ENCODE measurements at regions not wholly inside any gene's neighbourhood (a gene's known extent, or its start where the extent isn't known, plus 50 kb on each side); places are given as distances from the start of the nearest gene placed in this dataset.

GRCh38 chr10:36351159-36351558 lies 709.1 kb upstream of the FZD8 start:
- H3K4me2 ChIP-seq (ENCODE audit: low read depth, low read length) = no peak overlapping the region
- H3K23ac ChIP-seq (ENCODE audit: low read depth, low read length) = no peak overlapping the region
- no peak overlapping the region for H3K56ac ChIP-seq (ENCODE audit: extremely low read depth, insufficient read depth, low read length)
- ChIA-PET POLR2A (ENCODE audit: unreplicated experiment) (no interaction called here), CTCF (no interaction called here)
- H3K9me1 ChIP-seq (ENCODE audit: insufficient read depth, low read length) = no peaks in the 10 kb centered on the region
- H2BK20ac ChIP-seq (ENCODE audit: low read depth, low read length) = no peak overlapping the region
- no peak overlapping the region for H3K4me3 ChIP-seq (ENCODE audit: insufficient read depth, low read depth, low read length)
- H3K27me3 ChIP-seq (ENCODE audit: control insufficient read depth, insufficient read depth, low read length) = no peaks in the 10 kb centered on the region
- no peak for TF ChIP-seq MXI1 (IDR thresholded peaks at IDR 0.05; ENCODE audit: borderline replicate concordance, low read depth, low read length)
- TF ChIP-seq, protein P1, sequence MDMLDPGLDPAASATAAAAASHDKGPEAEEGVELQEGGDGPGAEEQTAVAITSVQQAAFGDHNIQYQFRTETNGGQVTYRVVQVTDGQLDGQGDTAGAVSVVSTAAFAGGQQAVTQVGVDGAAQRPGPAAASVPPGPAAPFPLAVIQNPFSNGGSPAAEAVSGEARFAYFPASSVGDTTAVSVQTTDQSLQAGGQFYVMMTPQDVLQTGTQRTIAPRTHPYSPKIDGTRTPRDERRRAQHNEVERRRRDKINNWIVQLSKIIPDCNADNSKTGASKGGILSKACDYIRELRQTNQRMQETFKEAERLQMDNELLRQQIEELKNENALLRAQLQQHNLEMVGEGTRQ (IDR thresholded peaks at IDR 0.05; ENCODE audit: low read depth, low read length) = no peak
- TF ChIP-seq CHD1 (IDR thresholded peaks at IDR 0.05; ENCODE audit: low read depth, low read length) = no peak
- no peak for TF ChIP-seq BHLHE40 (IDR thresholded peaks at IDR 0.05; ENCODE audit: low read depth, low read length)
- ATAC-seq (ENCODE audit: low read depth) (no peak), DNase-seq (no peak)
- H2BK120ac ChIP-seq (ENCODE audit: low read depth, low read length) = no peak overlapping the region
- H3K4ac ChIP-seq (ENCODE audit: low read depth, low read length) = no peak overlapping the region; the same call in 1 of the 2 replicates
- WGBS, 2 experiments (ENCODE audit: extremely low coverage in 2 of 2, insufficient read length in 1 of 2) = no CpG with 5 or more reads among the region's 2 CpGs
- dilution Hi-C loops (cut with HindIII; ENCODE audit: low sequenced_read_pairs, unreplicated experiment) = no loop called here
- H3K18ac ChIP-seq (ENCODE audit: low read depth, low read length) = no peak overlapping the region
- H3K27ac ChIP-seq (ENCODE audit: insufficient read depth, low read length) = no peak overlapping the region
- H3K9ac ChIP-seq (ENCODE audit: low read depth, low read length) = no peak overlapping the region
- H2AK5ac ChIP-seq (ENCODE audit: low read depth, low read length) = no peak overlapping the region
- no peak overlapping the region for H4K91ac ChIP-seq (ENCODE audit: insufficient read depth, low read depth, low read length)
- no peaks in the 10 kb centered on the region for H3K36me3 ChIP-seq (ENCODE audit: control insufficient read depth, insufficient read depth, low read length)
- intact Hi-C loops (cut with micrococcal nuclease) = no loop called here
- no TSS peak for BruUV-seq (replicated peaks)
- no peaks in the 10 kb centered on the region for H3K79me1 ChIP-seq (ENCODE audit: low read depth in 1 of 2, low read length in 2 of 2)
- H2BK5ac ChIP-seq (ENCODE audit: low read depth, low read length, poor library complexity, severe bottlenecking) = no peak overlapping the region
- no peak overlapping the region for H2AK9ac ChIP-seq (replicated peaks; ENCODE audit: low read depth, low read length, poor library complexity)
- H4K5ac ChIP-seq (ENCODE audit: low read depth, low read length) = no peak overlapping the region
- in situ Hi-C loops (cut with MboI; ENCODE audit: low sequenced_read_pairs) = no loop called here
- H2BK15ac ChIP-seq (ENCODE audit: low read depth, low read length) = no peak overlapping the region
- H3K4me1 ChIP-seq (ENCODE audit: control insufficient read depth, insufficient read depth, low read length) = 0 out of 2 replicates have a peak, but pooled peaks cover 1% of the 10 kb centered on the region
- no peaks in the 10 kb centered on the region for H3K9me3 ChIP-seq (ENCODE audit: control insufficient read depth, insufficient read depth, low read length)
- no peak overlapping the region for H2AFZ ChIP-seq (replicated peaks; ENCODE audit: low read length, poor library complexity)
- no peak overlapping the region for H3K14ac ChIP-seq (replicated peaks; ENCODE audit: low read depth, low read length)
- no peaks in the 10 kb centered on the region for H4K20me1 ChIP-seq (ENCODE audit: insufficient read depth, low read length)
- H4K8ac ChIP-seq (ENCODE audit: low read depth in 2 of 2, low read length in 2 of 2) = no peak overlapping the region

Measured in IMR-90 (cell line).